ENCODE measurements at regions not wholly inside any gene's neighbourhood (a gene's known extent, or its start where the extent isn't known, plus 50 kb on each side); places are given as distances from the start of the nearest gene placed in this dataset.

- TF ChIP-seq POLR2A (IDR thresholded peaks at IDR 0.05; ENCODE audit: low read length) (no peak), GATA1 (IDR thresholded peaks at IDR 0.05; ENCODE audit: low read depth, low read length) (no peak)
Measured at GRCh38 chr15:79724312-79724711, 172.5 kb downstream of the MTHFS start.
